ENCODE measurements at regions not wholly inside any gene's neighbourhood (a gene's known extent, or its start where the extent isn't known, plus 50 kb on each side); places are given as distances from the start of the nearest gene placed in this dataset.

DNA sequence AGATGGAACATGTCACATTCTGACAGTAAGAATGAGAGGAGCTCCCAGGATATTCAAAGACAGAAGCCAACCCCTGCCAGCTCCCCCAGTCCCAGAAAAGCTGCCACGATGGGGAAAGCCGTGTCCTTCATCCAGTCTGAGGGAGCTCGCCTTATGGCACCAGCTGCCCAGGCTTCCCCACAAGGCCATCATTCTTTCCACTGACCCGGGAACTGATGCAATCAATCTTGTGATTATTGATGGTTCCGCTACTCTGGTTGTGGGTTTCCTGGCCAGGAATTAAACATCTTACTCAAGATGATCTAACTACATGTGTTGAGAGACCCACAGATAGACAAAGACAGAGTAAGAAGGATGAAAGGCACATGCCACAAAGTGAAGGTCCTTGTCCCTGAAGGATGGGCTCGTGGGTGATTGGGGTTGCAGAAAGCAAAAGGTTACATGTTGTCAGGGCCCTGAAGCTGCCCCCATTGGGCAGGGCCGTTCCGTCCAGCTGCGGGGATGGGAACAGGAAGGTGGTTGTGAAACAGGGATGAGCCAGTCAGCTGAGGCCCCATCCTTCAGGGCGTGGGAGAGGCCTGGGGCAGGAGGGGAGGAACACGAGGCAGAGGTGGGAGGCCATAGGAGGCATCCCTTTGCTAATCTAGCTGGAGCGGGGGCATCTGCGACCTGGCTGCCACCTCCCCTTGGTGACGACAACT is 127.6 kb downstream of the OAT start:
- H3K4me1 ChIP-seq (ENCODE audit: control insufficient read depth, extremely low read depth, insufficient read depth, low read length) = no peaks in the 10 kb centered on the region
- H3K79me2 ChIP-seq (ENCODE audit: control insufficient read depth, insufficient read depth, low read length) = no peaks in the 10 kb centered on the region
- no peak overlapping the region for H3K9ac ChIP-seq (ENCODE audit: insufficient read depth, low read length)
- no peaks in the 10 kb centered on the region for H3K36me3 ChIP-seq (ENCODE audit: control insufficient read depth, insufficient read depth, low read length)
- no peak overlapping the region for H3K4me3 ChIP-seq (replicated peaks in 1 of 4; ENCODE audit: control extremely low read depth in 1 of 4, insufficient read depth in 1 of 4, low read depth in 3 of 4, low read length in 4 of 4)
- DNase-seq (ENCODE audit: low read depth in 2 of 2) = peak in 1 of 2 donors; percentile 25
- no peaks in the 10 kb centered on the region for H3K27me3 ChIP-seq (ENCODE audit: control insufficient read depth, insufficient read depth, low read length)
- no peak overlapping the region for H3K4me2 ChIP-seq (ENCODE audit: extremely low read depth, insufficient read depth, low read length)
- H4K20me1 ChIP-seq (ENCODE audit: control insufficient read depth, extremely low read depth, insufficient read depth, low read length) = no peaks in the 10 kb centered on the region
- TF ChIP-seq CTCF (conservative IDR thresholded peaks at IDR 0.05 in 1 of 2, IDR thresholded peaks at IDR 0.05 in 1 of 2; ENCODE audit: low read depth in 1 of 2, low read length in 2 of 2) = no peak
- TF ChIP-seq EZH2 (IDR thresholded peaks at IDR 0.05; ENCODE audit: low read length, missing control alignments) = no peak
- no peaks in the 10 kb centered on the region for H3K9me3 ChIP-seq (ENCODE audit: control insufficient read depth, insufficient read depth, low read depth, low read length)
- no peak overlapping the region for H3K27ac ChIP-seq (ENCODE audit: insufficient read depth, low read length)
- H2AFZ ChIP-seq (ENCODE audit: low read length) = no peak overlapping the region

DNA sequence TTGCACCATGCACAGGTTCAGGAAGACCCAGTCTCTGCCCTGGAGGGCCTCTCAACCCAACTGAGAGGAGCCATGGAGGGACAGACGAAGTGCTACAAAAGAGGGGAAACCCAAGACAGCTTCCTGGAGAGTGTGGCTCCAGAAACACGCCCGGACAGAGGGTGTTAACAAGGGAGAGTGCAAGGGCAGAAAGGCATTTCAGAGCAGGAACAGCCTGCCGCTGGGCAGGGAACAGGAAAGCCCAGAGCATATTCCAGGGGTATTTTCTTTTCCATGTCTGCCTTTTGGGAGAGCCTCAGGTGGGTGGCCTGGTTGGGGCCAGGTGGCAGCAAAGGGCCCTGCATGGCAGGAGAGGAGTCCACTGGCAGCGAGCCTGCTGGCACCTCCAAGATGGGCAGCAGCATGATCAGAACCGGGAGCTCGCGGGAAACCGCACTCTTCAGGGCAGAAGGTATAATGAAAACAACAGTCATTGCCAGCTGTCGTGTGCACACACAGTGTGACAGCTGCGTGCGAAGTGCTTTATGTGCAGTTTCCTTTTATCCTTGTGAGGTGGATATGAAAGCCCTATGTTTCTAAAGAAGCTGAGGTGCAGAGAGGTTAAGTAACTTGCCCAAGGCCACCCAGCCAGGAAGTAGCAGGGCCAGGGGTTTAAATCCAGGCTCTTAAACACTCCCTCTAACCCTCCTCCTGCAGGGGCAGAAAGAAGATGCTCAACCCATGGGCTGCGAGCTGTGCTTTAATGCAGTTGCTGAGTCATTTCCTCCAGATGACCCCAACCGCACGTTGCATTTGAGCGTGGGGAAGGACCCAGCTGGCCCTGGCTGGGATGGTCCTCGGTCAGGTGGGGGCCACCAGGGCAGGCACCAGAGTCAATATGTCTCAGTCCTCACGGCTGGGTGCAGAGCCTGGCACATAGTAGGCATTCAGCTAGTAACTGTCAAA is 128.6 kb downstream of the OAT start:
- TF ChIP-seq CTCF (conservative IDR thresholded peaks at IDR 0.05 in 1 of 2, IDR thresholded peaks at IDR 0.05 in 1 of 2; ENCODE audit: low read depth in 1 of 2, low read length in 2 of 2) (no peak), EZH2 (IDR thresholded peaks at IDR 0.05; ENCODE audit: low read length, missing control alignments) (no peak)
- Histone ChIP-seq H3K4me1 (ENCODE audit: control insufficient read depth, extremely low read depth, insufficient read depth, low read length) (no peaks in the 10 kb centered on the region), H3K27me3 (ENCODE audit: control insufficient read depth, insufficient read depth, low read length) (no peaks in the 10 kb centered on the region), H3K9me3 (ENCODE audit: control insufficient read depth, insufficient read depth, low read depth, low read length) (no peaks in the 10 kb centered on the region), H3K4me2 (ENCODE audit: extremely low read depth, insufficient read depth, low read length) (no peak overlapping the region), H2AFZ (ENCODE audit: low read length) (no peak overlapping the region), H4K20me1 (ENCODE audit: control insufficient read depth, extremely low read depth, insufficient read depth, low read length) (no peaks in the 10 kb centered on the region), H3K27ac (ENCODE audit: insufficient read depth, low read length) (no peak overlapping the region), H3K9ac (ENCODE audit: insufficient read depth, low read length) (no peak overlapping the region), H3K79me2 (ENCODE audit: control insufficient read depth, insufficient read depth, low read length) (no peaks in the 10 kb centered on the region), H3K4me3 (replicated peaks in 1 of 4; ENCODE audit: control extremely low read depth in 1 of 4, insufficient read depth in 1 of 4, low read depth in 3 of 4, low read length in 4 of 4) (no peak overlapping the region), H3K36me3 (ENCODE audit: control insufficient read depth, insufficient read depth, low read length) (no peaks in the 10 kb centered on the region)
- peak; percentile 50 to 72 for DNase-seq (ENCODE audit: low read depth in 2 of 2)

All from fibroblast of lung (primary cell).